ENCODE measurements at regions not wholly inside any gene's neighbourhood (a gene's known extent, or its start where the extent isn't known, plus 50 kb on each side); places are given as distances from the start of the nearest gene placed in this dataset.

- ATAC-seq (replicated peaks in 6 of 8): no peak
- no peak overlapping the region for H3K4me3 ChIP-seq
- in situ Hi-C loops (cut with MboI; ENCODE audit: low pct_unique_long_range_greater_than_20kb in 2 of 9, low sequenced_read_pairs in 9 of 9, unreplicated experiment in 9 of 9): no loop called here
- 60 to 100% (median 90%) methylated on average over 1 to 8 of the region's 8 CpGs; no CpG with 5 or more reads in 1 of the 10 experiments for WGBS, 10 experiments
- no peak overlapping the region for H3K27ac ChIP-seq
- H3K4me1 ChIP-seq (replicated peaks in 1 of 2): peaks cover 23 to 41% of the 10 kb centered on the region in 2 donors
Observed at GRCh38 chr2:173451118-173451517, 96.4 kb downstream of the CDCA7 start.

GRCh38 chr2:173451941-173452340 lies 97.3 kb downstream of the CDCA7 start:
- ATAC-seq (replicated peaks in 6 of 8): no peak
- Histone ChIP-seq H3K4me3 (no peak overlapping the region), H3K27ac (no peak overlapping the region), H3K4me1 (replicated peaks in 1 of 2) (peaks cover 23 to 43% of the 10 kb centered on the region in 2 donors)
- in situ Hi-C loops (cut with MboI; ENCODE audit: low pct_unique_long_range_greater_than_20kb in 2 of 9, low sequenced_read_pairs in 9 of 9, unreplicated experiment in 9 of 9): no loop called here
- 50 to 100% (median 73%) methylated on average over 2 to 4 of the region's 4 CpGs; no CpG with 5 or more reads in 2 of the 10 experiments for WGBS, 10 experiments

- ATAC-seq (replicated peaks in 6 of 8): peak in 4 of 8 experiments; percentile 71 to 76 (median 74)
- Histone ChIP-seq H3K4me3 (no peak overlapping the region), H3K4me1 (replicated peaks in 1 of 2) (peaks cover 28 to 48% of the 10 kb centered on the region in 2 donors), H3K27ac (no peak overlapping the region)
- WGBS, 10 experiments: 35 to 79% (median 49%) methylated on average over 2 to 8 of the region's 8 CpGs; no CpG with 5 or more reads in 1 of the 10 experiments
- in situ Hi-C loops (cut with MboI; ENCODE audit: low pct_unique_long_range_greater_than_20kb in 2 of 9, low sequenced_read_pairs in 9 of 9, unreplicated experiment in 9 of 9): no loop called here
Observed at GRCh38 chr2:173452416-173452815, 97.7 kb downstream of the CDCA7 start.

DNA sequence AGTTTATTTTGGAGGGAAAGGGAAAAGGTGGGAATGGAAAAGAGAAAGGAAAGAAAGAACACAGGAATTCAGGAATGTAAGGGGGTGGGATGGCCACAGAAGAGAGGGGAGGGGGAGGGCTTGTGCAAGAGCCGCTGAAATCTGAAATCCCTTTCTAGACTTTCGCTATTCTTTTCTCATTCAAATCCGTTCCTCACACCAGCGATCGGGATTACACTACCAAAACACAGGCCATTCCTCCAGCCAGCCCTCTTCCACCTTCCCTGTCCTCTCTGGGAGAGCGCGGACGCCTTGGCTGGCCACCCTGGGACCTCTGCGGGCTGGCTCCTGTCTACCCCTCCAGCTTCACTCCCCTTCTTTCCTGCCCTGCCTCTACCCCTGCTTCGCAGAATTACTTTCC lies 102.3 kb downstream of the CDCA7 start:
- Histone ChIP-seq H3K4me1 (replicated peaks in 1 of 2) (peaks cover 41 to 61% of the 10 kb centered on the region in 2 donors), H3K4me3 (no peak overlapping the region), H3K27ac (no peak overlapping the region)
- peak in 2 of 8 experiments; percentile 26 to 35 for ATAC-seq (replicated peaks in 6 of 8)
- in situ Hi-C loops (cut with MboI; ENCODE audit: low pct_unique_long_range_greater_than_20kb in 2 of 9, low sequenced_read_pairs in 9 of 9, unreplicated experiment in 9 of 9): no loop called here
- WGBS, 10 experiments: 40 to 100% (median 91%) methylated on average over 1 to 4 of the region's 10 CpGs; no CpG with 5 or more reads in 4 of the 10 experiments

- no peak overlapping the region for H3K27ac ChIP-seq
- 6 to 100% (median 51%) methylated on average over 1 to 5 of the region's 7 CpGs; no CpG with 5 or more reads in 2 of the 10 experiments for WGBS, 10 experiments
- ATAC-seq (replicated peaks in 6 of 8): peak; percentile 24 to 79 (median 50)
- H3K4me1 ChIP-seq (replicated peaks in 1 of 2): peaks cover 40 to 61% of the 10 kb centered on the region in 2 donors
- in situ Hi-C loops (cut with MboI; ENCODE audit: low pct_unique_long_range_greater_than_20kb in 2 of 9, low sequenced_read_pairs in 9 of 9, unreplicated experiment in 9 of 9): no loop called here
- no peak overlapping the region for H3K4me3 ChIP-seq
Observed at GRCh38 chr2:173457366-173457765, 102.7 kb downstream of the CDCA7 start.

GRCh38 chr2:173458991-173459780 lies 104.5 kb downstream of the CDCA7 start:
- 8 to 88% (median 49%) methylated on average over 2 to 8 of the region's 8 CpGs for WGBS, 10 experiments
- Histone ChIP-seq H3K27ac (no peak overlapping the region), H3K4me1 (replicated peaks in 1 of 2) (peaks cover 38 to 53% of the 10 kb centered on the region in 2 donors), H3K4me3 (no peak overlapping the region)
- peak in 5 of 8 experiments; percentile 64 to 95 (median 86) for ATAC-seq (replicated peaks in 6 of 8)
- in situ Hi-C loops (cut with MboI; ENCODE audit: low pct_unique_long_range_greater_than_20kb in 2 of 9, low sequenced_read_pairs in 9 of 9, unreplicated experiment in 9 of 9): no loop called here

- in situ Hi-C loops (cut with MboI; ENCODE audit: low pct_unique_long_range_greater_than_20kb in 2 of 9, low sequenced_read_pairs in 9 of 9, unreplicated experiment in 9 of 9): no loop called here
- Histone ChIP-seq H3K27ac (no peak overlapping the region), H3K4me3 (no peak overlapping the region), H3K4me1 (replicated peaks in 1 of 2) (peaks cover 24 to 30% of the 10 kb centered on the region in 2 donors)
- peak in 5 of 8 experiments; percentile 15 to 44 (median 38) for ATAC-seq (replicated peaks in 6 of 8)
- 50 to 90% (median 73%) methylated on average over 2 to 11 of the region's 14 CpGs; no CpG with 5 or more reads in 1 of the 10 experiments for WGBS, 10 experiments
Observed at GRCh38 chr2:173462892-173463840, 108.5 kb downstream of the CDCA7 start.

DNA sequence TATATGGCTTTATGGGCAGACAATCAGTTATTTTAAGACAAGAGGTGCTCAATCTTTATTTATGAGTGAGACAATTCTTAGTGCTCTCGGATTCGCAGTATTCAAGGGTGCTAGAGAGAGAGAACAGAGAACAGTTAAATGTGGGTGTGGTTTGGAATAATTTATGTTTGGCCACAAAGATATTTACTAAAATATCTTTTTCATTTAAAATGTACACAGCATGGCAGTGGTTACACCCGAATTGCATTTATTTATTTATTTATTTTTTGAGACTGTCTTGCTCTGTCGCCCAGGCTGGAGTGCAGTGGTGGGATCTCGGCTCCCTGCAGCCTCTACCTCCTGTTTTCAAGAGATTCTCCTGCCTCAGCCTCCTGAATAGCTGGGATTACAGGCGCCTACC lies 109.2 kb downstream of the CDCA7 start:
- peaks cover 22 to 27% of the 10 kb centered on the region in 2 donors for H3K4me1 ChIP-seq (replicated peaks in 1 of 2)
- ATAC-seq (replicated peaks in 6 of 8): peak in 3 of 8 experiments; percentile 80 to 86 (median 85)
- in situ Hi-C loops (cut with MboI; ENCODE audit: low pct_unique_long_range_greater_than_20kb in 2 of 9, low sequenced_read_pairs in 9 of 9, unreplicated experiment in 9 of 9): no loop called here
- H3K27ac ChIP-seq: no peak overlapping the region
- H3K4me3 ChIP-seq: no peak overlapping the region
- WGBS, 10 experiments: 0 to 100% (median 31%) methylated on average over 1 to 6 of the region's 6 CpGs; no CpG with 5 or more reads in 3 of the 10 experiments

DNA sequence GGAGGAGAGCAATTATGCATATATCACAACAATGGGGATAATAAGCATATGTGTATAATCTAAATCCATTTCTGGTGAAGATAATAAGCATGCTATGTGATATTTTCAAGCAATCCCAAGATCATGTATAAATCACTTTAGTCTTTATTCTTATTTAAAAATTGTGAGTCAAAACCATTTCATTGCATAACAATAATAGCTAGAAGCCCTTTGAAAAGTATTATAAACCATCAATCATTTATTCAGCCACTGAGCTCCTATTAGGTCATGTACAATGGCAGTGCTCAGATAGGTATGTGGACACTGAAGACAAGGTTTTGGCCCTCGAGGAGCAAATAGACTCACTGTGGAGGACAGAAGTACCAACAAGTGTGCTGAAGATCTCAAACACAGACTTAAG lies 113.1 kb downstream of the CDCA7 start:
- in situ Hi-C loops (cut with MboI; ENCODE audit: low pct_unique_long_range_greater_than_20kb in 2 of 9, low sequenced_read_pairs in 9 of 9, unreplicated experiment in 9 of 9): no loop called here
- ATAC-seq (replicated peaks in 6 of 8): no peak
- H3K4me1 ChIP-seq (replicated peaks in 1 of 2): peaks cover 5 to 8% of the 10 kb centered on the region in 2 donors
- no peak overlapping the region for H3K4me3 ChIP-seq
- no peak overlapping the region for H3K27ac ChIP-seq
- 0 to 67% (median 38%) methylated on average over 1 of the region's 1 CpG; no CpG with 5 or more reads in 6 of the 10 experiments for WGBS, 10 experiments

DNA sequence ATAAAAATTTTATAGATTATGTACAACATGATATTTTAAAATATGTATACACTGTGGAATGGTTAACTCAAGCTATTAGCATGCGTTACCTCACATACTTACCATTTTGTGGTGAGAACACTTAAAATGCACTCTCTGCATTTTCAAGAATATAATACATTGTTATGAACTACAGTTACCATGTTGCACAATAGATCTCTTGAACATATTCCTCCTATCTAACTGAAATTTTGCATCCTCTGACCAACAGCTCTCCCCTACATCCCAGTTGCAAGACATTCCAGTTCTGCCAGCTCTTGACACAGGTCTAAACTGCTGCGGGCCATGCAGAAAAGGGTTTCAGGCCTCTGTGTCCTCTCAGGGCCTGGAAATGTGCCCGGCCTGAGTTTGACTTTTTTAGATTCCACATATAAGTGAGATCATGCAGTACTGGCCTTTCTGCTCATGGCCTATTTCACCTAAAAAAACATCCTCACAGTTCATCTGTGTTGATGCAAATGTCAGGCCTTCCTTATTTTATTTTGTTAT lies 113.7 kb downstream of the CDCA7 start:
- peaks cover 0 to 4% of the 10 kb centered on the region in 2 donors for H3K4me1 ChIP-seq (replicated peaks in 1 of 2)
- no peak overlapping the region for H3K27ac ChIP-seq
- in situ Hi-C loops (cut with MboI; ENCODE audit: low pct_unique_long_range_greater_than_20kb in 2 of 9, low sequenced_read_pairs in 9 of 9, unreplicated experiment in 9 of 9): no loop called here
- WGBS, 10 experiments: 57 to 100% (median 84%) methylated on average over 1 to 3 of the region's 3 CpGs; no CpG with 5 or more reads in 2 of the 10 experiments
- no peak overlapping the region for H3K4me3 ChIP-seq
- ATAC-seq (replicated peaks in 6 of 8): peak in 2 of 8 experiments; percentile 28 to 61

DNA sequence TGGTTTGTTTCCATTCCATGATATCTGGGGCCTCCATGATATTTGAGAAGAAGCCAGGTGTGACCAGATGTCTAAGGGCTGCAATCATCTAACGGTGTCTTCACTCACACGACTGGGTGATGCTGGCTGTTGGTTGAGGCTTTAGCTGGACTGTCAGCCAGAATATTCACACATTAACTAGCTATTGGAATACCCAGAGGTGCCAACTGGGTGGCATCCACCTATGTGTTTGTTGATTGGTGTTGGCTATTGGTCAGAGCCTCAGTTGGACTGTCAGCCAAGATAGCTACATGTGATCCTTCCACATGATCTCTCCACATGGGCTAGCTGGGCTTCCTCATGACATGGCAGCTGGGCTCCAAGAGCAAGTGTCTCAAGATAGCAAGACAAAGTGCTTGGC lies 117.4 kb downstream of the CDCA7 start:
- peaks cover 0 to 3% of the 10 kb centered on the region in 2 donors for H3K4me1 ChIP-seq (replicated peaks in 1 of 2)
- H3K4me3 ChIP-seq: no peak overlapping the region
- no peak for ATAC-seq (replicated peaks in 6 of 8)
- in situ Hi-C loops (cut with MboI; ENCODE audit: low pct_unique_long_range_greater_than_20kb in 2 of 9, low sequenced_read_pairs in 9 of 9, unreplicated experiment in 9 of 9): no loop called here
- H3K27ac ChIP-seq: no peak overlapping the region
- 40 to 90% (median 79%) methylated on average over 1 to 2 of the region's 2 CpGs; no CpG with 5 or more reads in 7 of the 10 experiments for WGBS, 10 experiments

DNA sequence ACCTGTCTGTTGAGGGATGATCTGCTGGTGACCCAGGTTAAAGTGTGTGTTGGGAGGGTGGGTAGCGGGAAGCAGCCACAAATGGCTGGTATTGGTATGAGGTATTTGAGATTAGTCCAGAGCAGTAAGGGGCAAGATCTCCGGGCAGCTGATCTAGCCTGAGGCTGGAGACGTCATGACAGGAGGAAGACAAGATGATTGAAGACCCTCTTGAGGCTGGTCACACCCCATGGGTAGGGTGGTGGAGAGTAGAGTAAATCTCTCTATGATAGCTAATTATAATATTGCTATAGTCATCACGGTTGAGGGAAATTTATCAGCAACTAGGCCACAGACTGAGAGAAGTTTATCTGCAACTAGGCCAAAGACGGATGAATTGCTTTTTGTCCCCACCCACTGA lies 128.5 kb downstream of the CDCA7 start:
- Histone ChIP-seq H3K27ac (no peak overlapping the region), H3K4me1 (replicated peaks in 1 of 2) (no peaks in the 10 kb centered on the region), H3K4me3 (no peak overlapping the region)
- in situ Hi-C loops (cut with MboI; ENCODE audit: low pct_unique_long_range_greater_than_20kb in 2 of 9, low sequenced_read_pairs in 9 of 9, unreplicated experiment in 9 of 9): no loop called here
- WGBS, 10 experiments: 69 to 100% (median 89%) methylated on average over 1 to 5 of the region's 5 CpGs; no CpG with 5 or more reads in 2 of the 10 experiments
- ATAC-seq (replicated peaks in 6 of 8): peak in 3 of 8 experiments; percentile 51 to 56 (median 52)
